Adipocyte (in vitro differentiated cells): ENCODE measurements at regions not wholly inside any gene's neighbourhood (a gene's known extent, or its start where the extent isn't known, plus 50 kb on each side); places are given as distances from the start of the nearest gene placed in this dataset.
"Not testable (repeated sequence)": the region's sequence is repeated elsewhere in the genome, so short reads cannot be mapped to it uniquely, and the experiment has no call there.

Source experiments
- DNase-seq: peaks from one replicate; pipeline ENCODE4 v3.0.0-alpha.2; 2015; ENCODE audit warnings: low read depth
- H3K27me3 ChIP-seq: replicated peaks from 2 replicates; pipeline ENCODE4 v1.7.0; 2013; ENCODE audit warnings: mild to moderate bottlenecking, low read length, moderate library complexity; ENCODE audit not compliant: control insufficient read depth, insufficient read depth
- H3K36me3 ChIP-seq: 2 replicates; pipeline ENCODE4 v1.7.0; 2013; ENCODE audit warnings: low read length, mild to moderate bottlenecking, moderate library complexity; ENCODE audit not compliant: control insufficient read depth, insufficient read depth, severe bottlenecking
- H3K4me1 ChIP-seq: 2 replicates; pipeline ENCODE4 v1.7.0; 2013; ENCODE audit warnings: mild to moderate bottlenecking, low read length, moderate library complexity; ENCODE audit not compliant: control insufficient read depth, insufficient read depth
- H3K4me3 ChIP-seq: 2 replicates; pipeline ENCODE4 v1.7.0; 2013; ENCODE audit warnings: mild to moderate bottlenecking, low read length, moderate library complexity
- H3K9ac ChIP-seq: 2 replicates; pipeline ENCODE4 v1.7.0; 2013; ENCODE audit warnings: mild to moderate bottlenecking, low read length, moderate library complexity
- H3K9me3 ChIP-seq: 2 replicates; pipeline ENCODE4 v1.7.0; 2013; ENCODE audit warnings: mild to moderate bottlenecking, low read length, moderate library complexity; ENCODE audit not compliant: control insufficient read depth

- Histone ChIP-seq H3K27me3 (no peaks in the 10 kb centered on the region), H3K9ac (peak overlapping the region; percentile 0), H3K4me1 (peaks cover 20% of the 10 kb centered on the region), H3K4me3 (peak overlapping the region; percentile 40), H3K9me3 (no peaks in the 10 kb centered on the region), H3K36me3 (no peaks in the 10 kb centered on the region)
- DNase-seq = peak; percentile 63
Measured at GRCh38 chr22:40094485-40094884, 83.2 kb upstream of the TNRC6B start.

GRCh38 chr22:40099887-40100286, 77.8 kb upstream of the TNRC6B start:
- H3K36me3 ChIP-seq, DNase-seq, H3K4me3 ChIP-seq, H3K9me3 ChIP-seq, H3K9ac ChIP-seq, H3K27me3 ChIP-seq: not testable (repeated sequence)
- H3K4me1 ChIP-seq = peaks cover 21% of the 10 kb centered on the region

- no peak overlapping the region for H3K9ac ChIP-seq
- no peak overlapping the region for H3K4me3 ChIP-seq
- DNase-seq = no peak
- no peaks in the 10 kb centered on the region for H3K27me3 ChIP-seq
- peaks cover 32% of the 10 kb centered on the region for H3K4me1 ChIP-seq
- H3K9me3 ChIP-seq = no peaks in the 10 kb centered on the region
- H3K36me3 ChIP-seq = no peaks in the 10 kb centered on the region
Measured at GRCh38 chr22:40105755-40106154, 72.0 kb upstream of the TNRC6B start.

GRCh38 chr22:40107244-40107643, 70.5 kb upstream of the TNRC6B start:
- no peaks in the 10 kb centered on the region for H3K9me3 ChIP-seq
- H3K27me3 ChIP-seq = no peaks in the 10 kb centered on the region
- DNase-seq = peak; percentile 41

GRCh38 chr22:40107851-40108378, 69.8 kb upstream of the TNRC6B start:
- H3K4me1 ChIP-seq = peaks cover 21% of the 10 kb centered on the region
- DNase-seq = peak; percentile 87
- H3K9ac ChIP-seq = peak overlapping the region; percentile 70
- peak overlapping the region; percentile 77 for H3K4me3 ChIP-seq
- no peaks in the 10 kb centered on the region for H3K9me3 ChIP-seq
- no peaks in the 10 kb centered on the region for H3K36me3 ChIP-seq
- H3K27me3 ChIP-seq = no peaks in the 10 kb centered on the region

More at GRCh38 chr22:40107244-40107643, 70.5 kb upstream of the TNRC6B start:
- Histone ChIP-seq H3K36me3 (no peaks in the 10 kb centered on the region), H3K4me3 (peak overlapping the region; percentile 77), H3K9ac (peak overlapping the region; percentile 70), H3K4me1 (peaks cover 21% of the 10 kb centered on the region)

GRCh38 chr22:40108396-40108795, 69.3 kb upstream of the TNRC6B start:
- H3K4me1 ChIP-seq = peaks cover 21% of the 10 kb centered on the region
- DNase-seq = no peak
- H3K36me3 ChIP-seq = no peaks in the 10 kb centered on the region
- peak overlapping the region; percentile 77 for H3K4me3 ChIP-seq
- H3K9me3 ChIP-seq = no peaks in the 10 kb centered on the region
- no peaks in the 10 kb centered on the region for H3K27me3 ChIP-seq
- H3K9ac ChIP-seq = peak overlapping the region; percentile 70

- H3K4me1 ChIP-seq = peaks cover 21% of the 10 kb centered on the region
- DNase-seq, H3K9me3 ChIP-seq, H3K4me3 ChIP-seq, H3K27me3 ChIP-seq, H3K36me3 ChIP-seq, H3K9ac ChIP-seq: not testable (repeated sequence)
Measured at GRCh38 chr22:40108926-40109325, 68.8 kb upstream of the TNRC6B start.

GRCh38 chr22:40111451-40111850, 66.3 kb upstream of the TNRC6B start:
- Histone ChIP-seq H3K4me1 (peaks cover 21% of the 10 kb centered on the region), H3K9me3 (no peaks in the 10 kb centered on the region), H3K4me3 (no peak overlapping the region), H3K36me3 (no peaks in the 10 kb centered on the region), H3K27me3 (no peaks in the 10 kb centered on the region), H3K9ac (no peak overlapping the region)
- DNase-seq = no peak

- Histone ChIP-seq H3K4me3 (no peak overlapping the region), H3K4me1 (peaks cover 10% of the 10 kb centered on the region), H3K9me3 (no peaks in the 10 kb centered on the region), H3K27me3 (no peaks in the 10 kb centered on the region), H3K36me3 (no peaks in the 10 kb centered on the region), H3K9ac (no peak overlapping the region)
- DNase-seq = no peak
Measured at GRCh38 chr22:40112595-40112994, 65.1 kb upstream of the TNRC6B start.

GRCh38 chr22:40113696-40114095, 64.0 kb upstream of the TNRC6B start:
- no peak for DNase-seq
- Histone ChIP-seq H3K36me3 (no peaks in the 10 kb centered on the region), H3K27me3 (no peaks in the 10 kb centered on the region), H3K4me3 (no peak overlapping the region), H3K4me1 (no peaks in the 10 kb centered on the region), H3K9ac (no peak overlapping the region), H3K9me3 (no peaks in the 10 kb centered on the region)

GRCh38 chr22:40114411-40114810, 63.3 kb upstream of the TNRC6B start:
- DNase-seq = no peak
- Histone ChIP-seq H3K9me3 (no peaks in the 10 kb centered on the region), H3K4me3 (no peak overlapping the region), H3K9ac (no peak overlapping the region), H3K36me3 (no peaks in the 10 kb centered on the region), H3K4me1 (no peaks in the 10 kb centered on the region), H3K27me3 (no peaks in the 10 kb centered on the region)

- Histone ChIP-seq H3K9me3 (no peaks in the 10 kb centered on the region), H3K4me3 (no peak overlapping the region), H3K36me3 (no peaks in the 10 kb centered on the region), H3K9ac (no peak overlapping the region), H3K4me1 (no peaks in the 10 kb centered on the region), H3K27me3 (no peaks in the 10 kb centered on the region)
- no peak for DNase-seq
Measured at GRCh38 chr22:40116496-40117200, 61.1 kb upstream of the TNRC6B start.
